Suprapubic skin (tissue), 4 donors: ENCODE measurements at regions not wholly inside any gene's neighbourhood (a gene's known extent, or its start where the extent isn't known, plus 50 kb on each side); places are given as distances from the start of the nearest gene placed in this dataset.

Experiments
- EP300 ChIP-seq: sonication (generic); formaldehyde crosslinking; IDR thresholded peaks from one replicate; pipeline ENCODE4 v1.6.1; 2017; ENCODE audit warnings: antibody characterized with exemption
- POLR2A ChIP-seq, 2 donors: fragments of 450-650 bp; IDR thresholded peaks; one replicate each; pipeline ENCODE4 v1.6.1; 2017; ENCODE audit warnings: antibody characterized with exemption in 2 of 2, mild to moderate bottlenecking in 2 of 2, moderate library complexity in 2 of 2
- POLR2AphosphoS5 ChIP-seq, 3 donors: sonication (generic); formaldehyde crosslinking; IDR thresholded peaks; one replicate each; pipeline ENCODE4 v1.6.1; 2017; ENCODE audit warnings: antibody characterized with exemption in 3 of 3
- TF ChIP-seq, protein P1 (sequence below), 2 donors: fragments of 200-600 bp in 1 of 2; fragments of 450-650 bp in 1 of 2; sonication (generic) in 1 of 2; IDR thresholded peaks; one replicate each; pipeline ENCODE4 v1.5.1; 2016 to 2019; ENCODE audit warnings: antibody characterized with exemption in 2 of 2, mild to moderate bottlenecking in 1 of 2, moderate library complexity in 1 of 2

DNA sequence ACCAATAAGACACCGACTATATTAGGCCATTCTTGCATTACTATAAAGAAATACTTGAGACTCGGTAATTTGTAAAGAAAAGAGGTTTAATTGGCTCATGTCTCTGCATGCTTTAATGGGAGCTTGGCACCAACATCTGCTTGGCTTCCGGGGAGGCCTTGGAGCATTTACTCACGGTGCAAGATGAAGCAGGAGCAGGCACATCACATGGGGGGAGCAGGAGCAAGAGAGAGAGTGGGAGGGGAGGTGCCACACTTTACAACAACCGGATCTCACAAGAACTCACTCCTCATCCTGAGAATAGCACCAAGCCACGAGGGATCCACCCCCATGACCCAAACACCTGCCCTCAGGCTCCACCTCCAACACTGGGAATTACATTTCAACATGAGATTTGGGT lies 224.8 kb downstream of the KLF5 start:
- TF ChIP-seq, protein P1, sequence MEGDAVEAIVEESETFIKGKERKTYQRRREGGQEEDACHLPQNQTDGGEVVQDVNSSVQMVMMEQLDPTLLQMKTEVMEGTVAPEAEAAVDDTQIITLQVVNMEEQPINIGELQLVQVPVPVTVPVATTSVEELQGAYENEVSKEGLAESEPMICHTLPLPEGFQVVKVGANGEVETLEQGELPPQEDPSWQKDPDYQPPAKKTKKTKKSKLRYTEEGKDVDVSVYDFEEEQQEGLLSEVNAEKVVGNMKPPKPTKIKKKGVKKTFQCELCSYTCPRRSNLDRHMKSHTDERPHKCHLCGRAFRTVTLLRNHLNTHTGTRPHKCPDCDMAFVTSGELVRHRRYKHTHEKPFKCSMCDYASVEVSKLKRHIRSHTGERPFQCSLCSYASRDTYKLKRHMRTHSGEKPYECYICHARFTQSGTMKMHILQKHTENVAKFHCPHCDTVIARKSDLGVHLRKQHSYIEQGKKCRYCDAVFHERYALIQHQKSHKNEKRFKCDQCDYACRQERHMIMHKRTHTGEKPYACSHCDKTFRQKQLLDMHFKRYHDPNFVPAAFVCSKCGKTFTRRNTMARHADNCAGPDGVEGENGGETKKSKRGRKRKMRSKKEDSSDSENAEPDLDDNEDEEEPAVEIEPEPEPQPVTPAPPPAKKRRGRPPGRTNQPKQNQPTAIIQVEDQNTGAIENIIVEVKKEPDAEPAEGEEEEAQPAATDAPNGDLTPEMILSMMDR (IDR thresholded peaks at IDR 0.05), result no peak
- no peak for TF ChIP-seq POLR2A (IDR thresholded peaks at IDR 0.05)
- TF ChIP-seq EP300, result no peak
- TF ChIP-seq POLR2AphosphoS5 (IDR thresholded peaks at IDR 0.05), result no peak
